ENCODE measurements at regions not wholly inside any gene's neighbourhood (a gene's known extent, or its start where the extent isn't known, plus 50 kb on each side); places are given as distances from the start of the nearest gene placed in this dataset.

DNA sequence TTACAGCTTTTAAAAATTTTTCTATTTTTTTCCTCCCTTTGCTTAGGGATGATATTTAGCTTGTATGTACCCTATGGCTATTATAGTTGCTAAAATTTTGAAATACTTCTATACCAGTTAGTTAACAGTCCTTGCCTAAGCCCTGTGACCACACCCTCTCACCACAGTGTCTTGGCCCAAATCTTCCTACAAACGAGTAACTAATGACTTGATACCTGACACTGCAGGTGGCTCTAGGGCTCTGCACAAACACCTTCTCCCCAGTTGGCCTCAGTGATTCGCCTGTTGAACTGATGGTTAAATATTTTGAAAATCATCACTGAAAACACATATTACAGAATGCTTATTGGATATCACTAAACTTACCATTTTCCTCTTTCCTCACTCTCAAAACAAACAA, 449.6 kb upstream of the CHD1 start:
- WGBS (ENCODE audit: low lambda C conversion rate): 0% methylated on average over 2 of the region's 2 CpGs
- Histone ChIP-seq H3K4me1 (ENCODE audit: control insufficient read depth in 1 of 2, insufficient read depth in 2 of 2, low read depth in 1 of 2, low read length in 1 of 2) (no peaks in the 10 kb centered on the region), H3K36me3 (replicated peaks in 1 of 2; ENCODE audit: control insufficient read depth in 1 of 2, insufficient read depth in 2 of 2, low read length in 1 of 2) (no peaks in the 10 kb centered on the region), H3K27ac (ENCODE audit: low read depth in 2 of 2, low read length in 1 of 2) (no peak overlapping the region), H3K9me3 (no peaks in the 10 kb centered on the region), H4K20me1 (ENCODE audit: insufficient read depth) (no peaks in the 10 kb centered on the region), H3K79me2 (ENCODE audit: insufficient read depth) (no peaks in the 10 kb centered on the region), H3K27me3 (ENCODE audit: insufficient read depth) (no peaks in the 10 kb centered on the region), H3K9ac (no peak overlapping the region), H3F3A (replicated peaks; ENCODE audit: insufficient read depth) (no peaks in the 10 kb centered on the region), H2AFZ (ENCODE audit: low read depth) (no peak overlapping the region), H3K4me2 (no peak overlapping the region), H3K4me3 (ENCODE audit: low read depth in 2 of 2, low read length in 1 of 2) (peak overlapping the region in 1 of 2 experiments; percentile 16; a peak in 1 of 4 replicates), H3K9me2 (no peaks in the 10 kb centered on the region)
- ChIA-PET CTCF (no interaction called here), POLR2A (no interaction called here)
- TF ChIP-seq RXRA (IDR thresholded peaks at IDR 0.05; ENCODE audit: borderline replicate concordance, low read depth): no peak
- TF ChIP-seq ELF1 (IDR thresholded peaks at IDR 0.05): no peak
- no peak for TF ChIP-seq SIN3A (IDR thresholded peaks at IDR 0.05; ENCODE audit: borderline replicate concordance, low read depth, low read length)
- no peak for TF ChIP-seq YY1 (IDR thresholded peaks at IDR 0.05; ENCODE audit: low read depth)
- DNase-seq: no peak

GRCh38 chr5:99369797-99370593, 441.2 kb upstream of the CHD1 start:
- DNase-seq: no peak
- TF ChIP-seq, protein P1, sequence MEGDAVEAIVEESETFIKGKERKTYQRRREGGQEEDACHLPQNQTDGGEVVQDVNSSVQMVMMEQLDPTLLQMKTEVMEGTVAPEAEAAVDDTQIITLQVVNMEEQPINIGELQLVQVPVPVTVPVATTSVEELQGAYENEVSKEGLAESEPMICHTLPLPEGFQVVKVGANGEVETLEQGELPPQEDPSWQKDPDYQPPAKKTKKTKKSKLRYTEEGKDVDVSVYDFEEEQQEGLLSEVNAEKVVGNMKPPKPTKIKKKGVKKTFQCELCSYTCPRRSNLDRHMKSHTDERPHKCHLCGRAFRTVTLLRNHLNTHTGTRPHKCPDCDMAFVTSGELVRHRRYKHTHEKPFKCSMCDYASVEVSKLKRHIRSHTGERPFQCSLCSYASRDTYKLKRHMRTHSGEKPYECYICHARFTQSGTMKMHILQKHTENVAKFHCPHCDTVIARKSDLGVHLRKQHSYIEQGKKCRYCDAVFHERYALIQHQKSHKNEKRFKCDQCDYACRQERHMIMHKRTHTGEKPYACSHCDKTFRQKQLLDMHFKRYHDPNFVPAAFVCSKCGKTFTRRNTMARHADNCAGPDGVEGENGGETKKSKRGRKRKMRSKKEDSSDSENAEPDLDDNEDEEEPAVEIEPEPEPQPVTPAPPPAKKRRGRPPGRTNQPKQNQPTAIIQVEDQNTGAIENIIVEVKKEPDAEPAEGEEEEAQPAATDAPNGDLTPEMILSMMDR (IDR thresholded peaks at IDR 0.05): no peak
- no peak for TF ChIP-seq SIN3A (IDR thresholded peaks at IDR 0.05; ENCODE audit: borderline replicate concordance, low read depth, low read length)
- TF ChIP-seq RCOR1 (IDR thresholded peaks at IDR 0.05; ENCODE audit: low read length): no peak
- TF ChIP-seq FOXM1 (IDR thresholded peaks at IDR 0.05; ENCODE audit: low read depth): no peak
- no peak for TF ChIP-seq MAX (IDR thresholded peaks at IDR 0.05; ENCODE audit: low read depth)
- no peak for TF ChIP-seq IRF3 (IDR thresholded peaks at IDR 0.05; ENCODE audit: low read depth, low read length)
- Histone ChIP-seq H3K4me2 (no peak overlapping the region), H3K4me1 (ENCODE audit: control insufficient read depth in 1 of 2, insufficient read depth in 2 of 2, low read depth in 1 of 2, low read length in 1 of 2) (no peaks in the 10 kb centered on the region), H3K9me3 (no peaks in the 10 kb centered on the region), H3K27ac (ENCODE audit: low read depth in 2 of 2, low read length in 1 of 2) (no peak overlapping the region), H3K36me3 (replicated peaks in 1 of 2; ENCODE audit: control insufficient read depth in 1 of 2, insufficient read depth in 2 of 2, low read length in 1 of 2) (no peaks in the 10 kb centered on the region), H4K20me1 (ENCODE audit: insufficient read depth) (no peaks in the 10 kb centered on the region), H2AFZ (ENCODE audit: low read depth) (no peak overlapping the region), H3K27me3 (ENCODE audit: insufficient read depth) (no peaks in the 10 kb centered on the region), H3K9me2 (no peaks in the 10 kb centered on the region), H3K4me3 (ENCODE audit: low read depth in 2 of 2, low read length in 1 of 2) (no peak overlapping the region), H3K9ac (no peak overlapping the region), H3F3A (replicated peaks; ENCODE audit: insufficient read depth) (no peaks in the 10 kb centered on the region), H3K79me2 (ENCODE audit: insufficient read depth) (no peaks in the 10 kb centered on the region)
- 1% methylated on average over 3 of the region's 3 CpGs for WGBS (ENCODE audit: low lambda C conversion rate)
- POLR2A ChIA-PET: no interaction called here
- CTCF ChIA-PET: interaction anchor here (0.6 kb wide), 1 partner anchor 482 kb away, joined by 3 read pairs; no protein-coding TSS in a partner anchor

Measured in SK-N-SH (cell line).